NCI-H460 (cell line): ENCODE measurements at regions not wholly inside any gene's neighbourhood (a gene's known extent, or its start where the extent isn't known, plus 50 kb on each side); places are given as distances from the start of the nearest gene placed in this dataset.

Experiments used
- DNase-seq: peaks from one replicate; pipeline ENCODE4 v3.0.0-alpha.2; 2016; ENCODE audit warnings: low read depth; ENCODE audit errors: extremely low read depth

GRCh38 chr3:161444694-161445077 lies 51.9 kb upstream of the OTOL1 start:
- DNase-seq, result no peak

GRCh38 chr3:161443921-161444693 lies 52.5 kb upstream of the OTOL1 start:
- DNase-seq, result peak; percentile 13

GRCh38 chr3:161430307-161430706 lies 59.0 kb upstream of the SPTSSB start:
- no peak for DNase-seq

GRCh38 chr3:161427347-161427746 lies 56.0 kb upstream of the SPTSSB start:
- no peak for DNase-seq

- DNase-seq, result no peak
These were observed 55.4 kb upstream of the SPTSSB start for GRCh38 chr3:161426758-161427157.

GRCh38 chr3:161423911-161424522 lies 52.7 kb upstream of the SPTSSB start:
- DNase-seq, result peak; percentile 41

- no peak for DNase-seq
These were observed 50.9 kb upstream of the SPTSSB start for GRCh38 chr3:161422171-161422700.
